ENCODE measurements at regions not wholly inside any gene's neighbourhood (a gene's known extent, or its start where the extent isn't known, plus 50 kb on each side); places are given as distances from the start of the nearest gene placed in this dataset.

DNA sequence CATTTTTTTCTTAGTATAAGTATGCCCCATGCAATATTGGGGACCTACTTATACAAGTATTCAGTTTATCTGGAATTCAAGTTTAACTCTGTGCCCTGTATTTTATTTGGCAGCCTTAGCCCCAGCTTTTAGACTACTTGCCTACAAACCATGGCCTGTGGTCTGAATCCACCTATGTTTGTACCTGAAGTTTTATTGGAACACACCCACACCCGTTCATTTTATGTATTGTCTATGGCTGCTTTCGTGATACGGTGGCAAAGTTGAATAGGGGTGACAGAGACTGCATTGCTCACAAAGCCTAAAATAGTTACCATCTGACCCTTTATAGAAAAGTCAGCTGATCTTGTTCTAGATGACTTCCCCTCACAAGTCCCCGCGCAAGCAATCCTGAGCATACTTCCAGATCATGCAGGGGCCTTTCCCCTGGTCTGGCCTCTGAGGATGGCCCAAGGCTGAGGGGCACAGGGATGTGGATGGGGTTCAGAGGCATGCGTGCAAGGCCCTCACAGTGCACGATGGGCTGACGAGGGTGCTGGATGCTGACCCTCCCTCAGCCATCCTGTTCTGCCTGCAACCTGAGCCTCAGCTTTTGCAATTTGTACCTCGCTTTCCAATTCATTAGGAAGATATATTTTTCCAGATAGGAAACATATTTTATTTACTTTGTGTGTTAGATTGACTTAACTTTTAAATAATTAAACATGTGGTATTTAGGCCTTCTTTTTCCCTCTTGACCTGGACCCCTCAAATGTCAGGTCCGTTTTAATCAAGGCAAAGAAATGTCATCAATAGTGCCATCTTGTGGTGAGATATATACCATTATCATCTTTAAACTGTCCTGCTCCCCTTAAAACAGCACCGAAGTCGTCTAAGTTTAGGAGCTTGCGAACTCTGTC lies 527.3 kb upstream of the CCDC196 start:
- H3K4me1 ChIP-seq: peaks cover 0 to 6% (median 0%) of the 10 kb centered on the region in 12 donors
- intact Hi-C loops (cut with DNase I): loop anchor here (2.0 to 10.0 kb wide), 9 partner anchors 116 to 797 kb away; partner anchors contain the start of gene FUT8 (in 8 of the 10)
- WGBS, 4 donors: 62 to 68% (median 64%) methylated on average over 13 of the region's 13 CpGs
- H3K36me3 ChIP-seq: no peaks in the 10 kb centered on the region
- DNase-seq: no peak
- no peak overlapping the region for H3K27ac ChIP-seq
- H3K27me3 ChIP-seq: peaks cover 0 to 6% (median 0%) of the 10 kb centered on the region in 9 donors
- TF ChIP-seq POLR2A (IDR thresholded peaks at IDR 0.05): no peak
- TF ChIP-seq, protein P1, sequence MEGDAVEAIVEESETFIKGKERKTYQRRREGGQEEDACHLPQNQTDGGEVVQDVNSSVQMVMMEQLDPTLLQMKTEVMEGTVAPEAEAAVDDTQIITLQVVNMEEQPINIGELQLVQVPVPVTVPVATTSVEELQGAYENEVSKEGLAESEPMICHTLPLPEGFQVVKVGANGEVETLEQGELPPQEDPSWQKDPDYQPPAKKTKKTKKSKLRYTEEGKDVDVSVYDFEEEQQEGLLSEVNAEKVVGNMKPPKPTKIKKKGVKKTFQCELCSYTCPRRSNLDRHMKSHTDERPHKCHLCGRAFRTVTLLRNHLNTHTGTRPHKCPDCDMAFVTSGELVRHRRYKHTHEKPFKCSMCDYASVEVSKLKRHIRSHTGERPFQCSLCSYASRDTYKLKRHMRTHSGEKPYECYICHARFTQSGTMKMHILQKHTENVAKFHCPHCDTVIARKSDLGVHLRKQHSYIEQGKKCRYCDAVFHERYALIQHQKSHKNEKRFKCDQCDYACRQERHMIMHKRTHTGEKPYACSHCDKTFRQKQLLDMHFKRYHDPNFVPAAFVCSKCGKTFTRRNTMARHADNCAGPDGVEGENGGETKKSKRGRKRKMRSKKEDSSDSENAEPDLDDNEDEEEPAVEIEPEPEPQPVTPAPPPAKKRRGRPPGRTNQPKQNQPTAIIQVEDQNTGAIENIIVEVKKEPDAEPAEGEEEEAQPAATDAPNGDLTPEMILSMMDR (IDR thresholded peaks at IDR 0.05): peak; percentile 31 to 62 (median 50)
- ATAC-seq: peak in 2 of 4 donors; percentile 53 to 58
- H3K9me3 ChIP-seq: no peaks in the 10 kb centered on the region
- H3K4me3 ChIP-seq: no peak overlapping the region

DNA sequence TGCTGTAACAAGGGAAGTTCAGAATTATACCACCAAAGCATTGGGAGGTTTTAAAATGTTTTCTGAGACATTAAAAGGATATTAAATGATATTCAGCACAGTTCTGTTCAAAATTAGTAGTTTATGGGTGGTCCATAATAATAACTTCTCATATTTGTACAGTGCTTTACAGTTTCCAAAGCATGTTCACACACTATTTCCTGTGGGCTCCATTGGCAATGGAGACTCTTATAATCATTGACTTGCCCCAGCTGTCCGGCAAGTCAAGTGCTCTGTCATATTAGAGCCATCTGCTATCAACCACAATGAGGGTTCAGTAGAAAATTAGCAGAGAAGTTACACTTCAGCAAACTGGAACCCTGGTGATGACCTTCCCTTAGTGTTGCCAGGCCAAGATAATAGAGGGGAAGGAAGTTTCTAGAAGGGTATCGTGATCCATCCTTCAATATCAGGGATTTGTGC lies 526.6 kb upstream of the CCDC196 start:
- intact Hi-C loops (cut with DNase I): loop anchor here (2.0 to 10.0 kb wide), 14 partner anchors 108 to 797 kb away; partner anchors contain the start of gene FUT8 (in 8 of the 10)
- TF ChIP-seq, protein P1 (IDR thresholded peaks at IDR 0.05): no peak
- no peak for TF ChIP-seq POLR2A (IDR thresholded peaks at IDR 0.05)
- peaks cover 0 to 6% (median 0%) of the 10 kb centered on the region in 9 donors for H3K27me3 ChIP-seq
- no peaks in the 10 kb centered on the region for H3K9me3 ChIP-seq
- DNase-seq (no peak), ATAC-seq (no peak)
- WGBS, 4 donors: 50 to 73% (median 62%) methylated on average over 2 of the region's 2 CpGs
- H3K27ac ChIP-seq: no peak overlapping the region
- H3K4me1 ChIP-seq: peaks cover 0 to 6% (median 0%) of the 10 kb centered on the region in 12 donors
- H3K4me3 ChIP-seq: no peak overlapping the region
- no peaks in the 10 kb centered on the region for H3K36me3 ChIP-seq

DNA sequence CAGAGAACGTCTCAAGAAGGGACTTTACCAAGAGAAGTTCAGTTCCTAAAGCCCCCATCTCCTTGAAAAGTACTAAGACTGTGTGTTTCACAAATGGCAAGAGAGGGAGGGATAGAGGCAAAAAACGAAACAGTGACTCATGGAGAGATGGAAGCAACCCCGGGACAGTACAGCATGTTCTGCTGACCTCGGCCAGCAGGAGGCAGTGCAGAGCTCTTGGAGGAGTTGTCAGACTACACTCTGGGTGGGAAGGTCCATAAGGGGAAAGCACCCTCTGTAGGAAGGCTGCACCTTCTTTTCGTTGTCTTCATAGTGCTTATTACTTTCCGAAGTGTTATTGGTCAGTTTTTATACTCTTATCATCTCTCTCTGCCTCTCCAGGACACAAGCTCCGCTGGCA lies 525.2 kb upstream of the CCDC196 start:
- ATAC-seq: peak in 3 of 4 donors; percentile 51 to 76 (median 59)
- peaks cover 0 to 6% (median 0%) of the 10 kb centered on the region in 12 donors for H3K4me1 ChIP-seq
- H3K4me3 ChIP-seq: no peak overlapping the region
- intact Hi-C loops (cut with DNase I): loop anchor here in 8 of 10 donors (2.0 to 10.0 kb wide), 6 partner anchors 106 to 796 kb away; no protein-coding TSS in a partner anchor
- peak in 3 of 5 donors; percentile 20 to 40 (median 37) for DNase-seq
- H3K27ac ChIP-seq: no peak overlapping the region
- no peaks in the 10 kb centered on the region for H3K36me3 ChIP-seq
- WGBS, 4 donors: 41 to 51% (median 42%) methylated on average over 7 of the region's 7 CpGs
- TF ChIP-seq POLR2A (IDR thresholded peaks at IDR 0.05): no peak
- TF ChIP-seq, protein P1 (IDR thresholded peaks at IDR 0.05): peak; percentile 27 to 66 (median 46)
- H3K9me3 ChIP-seq: no peaks in the 10 kb centered on the region
- peaks cover 0 to 9% (median 0%) of the 10 kb centered on the region in 9 donors for H3K27me3 ChIP-seq

DNA sequence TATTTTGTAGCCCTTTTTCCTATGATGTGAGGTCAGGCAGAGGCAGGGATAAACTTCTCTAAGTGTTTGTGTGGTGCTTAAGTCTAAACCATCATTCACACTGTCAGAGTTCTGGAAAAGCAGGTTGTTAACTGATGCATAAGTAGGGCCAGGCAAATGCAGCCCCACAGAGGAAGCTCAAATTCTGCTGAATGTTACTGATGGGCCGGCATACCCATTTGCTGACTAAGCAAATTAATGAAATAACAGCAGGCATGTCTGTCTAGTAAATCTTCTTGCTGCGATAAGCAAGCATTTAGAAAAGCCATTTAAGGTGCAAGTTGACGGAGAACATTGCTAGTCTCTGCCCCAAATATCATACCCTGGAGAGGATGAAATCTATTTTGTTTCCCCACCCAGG lies 523.2 kb upstream of the CCDC196 start:
- 62 to 72% (median 68%) methylated on average over 3 of the region's 3 CpGs for WGBS, 4 donors
- Histone ChIP-seq H3K27me3 (peaks cover 0 to 14% (median 3%) of the 10 kb centered on the region in 9 donors), H3K4me3 (no peak overlapping the region), H3K27ac (no peak overlapping the region), H3K9me3 (no peaks in the 10 kb centered on the region), H3K4me1 (peaks cover 0 to 6% (median 0%) of the 10 kb centered on the region in 12 donors), H3K36me3 (no peaks in the 10 kb centered on the region)
- intact Hi-C loops (cut with DNase I): loop anchor here in 5 of 10 donors (5.0 to 10.0 kb wide), 4 partner anchors 104 to 798 kb away; no protein-coding TSS in a partner anchor
- no peak for DNase-seq
- ATAC-seq: no peak
- TF ChIP-seq POLR2A (IDR thresholded peaks at IDR 0.05): no peak
- TF ChIP-seq, protein P1 (IDR thresholded peaks at IDR 0.05): no peak
